Stimulated activated CD4-positive, alpha-beta T cell treated with anti-CD3 and anti-CD28 coated beads, Interleukin-4, amount 100 ng/mL, for 24 hours (primary cell): ENCODE measurements at regions not wholly inside any gene's neighbourhood (a gene's known extent, or its start where the extent isn't known, plus 50 kb on each side); places are given as distances from the start of the nearest gene placed in this dataset.

Experiments
- DNase-seq: peaks from one replicate; pipeline ENCODE4 v3.0.0-alpha.2; 2020

- DNase-seq = no peak
Observed at GRCh38 chr1:37085393-37085792, 51.1 kb upstream of the GRIK3 start.

DNA sequence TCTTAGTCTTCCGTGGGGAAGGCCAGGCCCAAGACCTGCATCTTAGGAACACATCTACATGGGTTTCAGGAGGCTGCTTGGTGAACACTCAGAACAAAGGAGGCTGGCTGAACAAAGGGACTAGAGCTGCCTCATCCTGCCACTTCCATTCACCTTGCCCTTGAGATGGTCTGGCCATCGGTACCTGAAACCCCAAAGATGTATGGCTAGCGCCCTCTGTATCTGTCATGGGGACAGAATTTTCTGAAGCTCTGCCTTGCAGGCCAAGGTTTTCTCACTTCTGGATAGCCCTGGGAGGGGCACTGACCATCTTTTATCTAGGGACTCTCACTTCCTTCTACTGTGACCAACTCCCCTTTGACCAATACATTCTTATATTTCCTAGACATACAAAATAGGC, 55.4 kb upstream of the GRIK3 start:
- no peak for DNase-seq

- no peak for DNase-seq
Observed at GRCh38 chr1:37090671-37091070, 56.4 kb upstream of the GRIK3 start.

DNA sequence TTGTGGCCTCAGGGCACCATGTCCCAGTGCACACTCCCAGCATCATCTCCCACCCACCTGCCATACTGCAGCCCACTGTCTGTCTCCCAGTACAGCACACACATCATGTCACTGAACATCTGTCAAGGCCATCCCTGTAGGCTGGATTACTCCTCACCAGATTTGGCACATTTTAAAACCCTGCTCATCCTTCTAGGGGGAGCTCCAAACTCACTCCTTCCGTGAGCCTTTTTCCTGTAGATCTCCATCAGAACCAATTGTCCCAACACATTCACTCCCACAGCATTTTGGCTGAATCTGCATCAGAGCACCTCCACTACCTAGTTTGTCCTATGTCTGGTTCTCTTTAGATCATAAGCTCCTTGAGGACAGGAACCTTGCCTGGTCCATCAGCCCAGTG, 58.6 kb upstream of the GRIK3 start:
- DNase-seq = no peak

- DNase-seq = no peak
Observed at GRCh38 chr1:37094302-37094701, 60.0 kb upstream of the GRIK3 start.

DNA sequence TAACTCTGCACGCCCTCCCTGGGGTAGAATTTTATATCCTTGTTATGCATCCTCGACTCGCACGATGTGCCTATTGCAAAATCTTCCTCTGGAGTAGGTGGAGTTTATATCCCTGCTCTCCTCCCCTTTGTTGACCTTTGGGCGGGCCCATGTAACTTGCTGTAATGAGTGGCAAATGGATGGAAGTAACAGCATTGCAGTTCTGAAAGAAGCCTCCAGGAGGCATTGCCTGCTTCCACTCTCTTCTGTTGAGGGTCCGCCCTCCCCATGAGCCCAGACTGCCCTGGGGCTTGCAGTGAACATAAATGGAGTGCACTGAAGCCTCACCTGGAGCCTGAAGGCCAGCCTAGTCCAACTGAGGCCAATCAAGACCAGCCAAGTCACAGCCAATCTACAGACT, 62.2 kb upstream of the GRIK3 start:
- no peak for DNase-seq

GRCh38 chr1:37097731-37098130, 63.4 kb upstream of the GRIK3 start:
- DNase-seq = no peak

GRCh38 chr1:37098237-37098636, 63.9 kb upstream of the GRIK3 start:
- no peak for DNase-seq

DNA sequence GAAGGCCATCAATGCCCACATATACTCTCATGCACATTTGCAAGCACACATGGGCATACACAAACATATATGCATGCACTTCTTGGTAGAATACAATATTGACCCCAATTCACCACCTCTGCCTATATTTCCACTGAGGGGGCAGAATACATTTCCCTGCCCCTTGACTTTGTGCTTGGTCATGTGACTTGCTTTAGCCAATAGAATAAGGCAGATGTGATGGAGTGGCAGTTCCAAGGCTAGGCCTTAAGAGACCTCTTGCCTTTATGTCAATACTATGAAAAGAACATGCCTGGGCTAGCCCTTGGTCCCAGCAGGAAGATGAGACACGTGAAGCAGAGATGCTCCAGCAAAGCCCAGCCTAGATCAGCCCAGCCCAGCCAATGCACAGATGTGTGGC, 66.0 kb upstream of the GRIK3 start:
- no peak for DNase-seq

DNA sequence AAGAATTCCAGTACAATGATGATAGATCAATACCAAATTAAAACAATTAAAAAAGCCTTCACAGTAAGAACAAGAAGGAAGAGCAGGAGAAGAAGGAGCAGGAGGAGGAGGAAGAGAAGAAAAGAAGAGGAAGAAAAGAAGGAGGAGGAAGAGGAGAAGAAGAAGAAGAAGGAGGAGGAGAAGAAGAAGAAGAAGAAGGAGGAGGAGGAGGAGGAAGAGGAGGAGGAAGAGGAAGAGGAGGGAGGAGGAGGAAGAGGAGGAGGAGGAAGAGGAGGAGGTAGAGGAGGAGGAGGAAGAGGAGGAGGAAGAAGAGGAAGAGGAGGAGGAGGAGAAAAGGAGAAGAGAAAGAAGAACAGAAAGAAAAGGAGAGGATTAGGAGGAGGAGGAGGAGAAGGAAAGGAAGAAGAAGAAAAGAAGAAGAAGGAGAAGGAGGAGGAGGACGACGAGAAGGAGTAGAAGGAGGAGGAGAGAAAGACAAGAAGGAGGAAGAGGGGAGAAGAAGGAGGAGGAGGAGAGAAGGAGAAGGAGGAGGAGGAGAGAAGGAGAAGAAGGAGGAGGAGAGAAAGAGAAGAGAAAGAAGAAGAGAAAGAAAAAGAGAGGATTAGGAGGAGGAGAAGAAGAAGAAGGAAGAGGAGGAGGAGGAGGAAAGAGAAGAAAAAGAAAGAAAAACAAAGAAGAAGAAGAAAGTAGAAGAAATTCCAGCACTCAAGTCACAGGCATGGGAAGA, 68.5 kb upstream of the GRIK3 start:
- DNase-seq = no peak

- no peak for DNase-seq
Observed at GRCh38 chr1:37105911-37106310, 71.6 kb upstream of the GRIK3 start.

- DNase-seq = no peak
Observed at GRCh38 chr1:37107153-37107907, 73.0 kb upstream of the GRIK3 start.

DNA sequence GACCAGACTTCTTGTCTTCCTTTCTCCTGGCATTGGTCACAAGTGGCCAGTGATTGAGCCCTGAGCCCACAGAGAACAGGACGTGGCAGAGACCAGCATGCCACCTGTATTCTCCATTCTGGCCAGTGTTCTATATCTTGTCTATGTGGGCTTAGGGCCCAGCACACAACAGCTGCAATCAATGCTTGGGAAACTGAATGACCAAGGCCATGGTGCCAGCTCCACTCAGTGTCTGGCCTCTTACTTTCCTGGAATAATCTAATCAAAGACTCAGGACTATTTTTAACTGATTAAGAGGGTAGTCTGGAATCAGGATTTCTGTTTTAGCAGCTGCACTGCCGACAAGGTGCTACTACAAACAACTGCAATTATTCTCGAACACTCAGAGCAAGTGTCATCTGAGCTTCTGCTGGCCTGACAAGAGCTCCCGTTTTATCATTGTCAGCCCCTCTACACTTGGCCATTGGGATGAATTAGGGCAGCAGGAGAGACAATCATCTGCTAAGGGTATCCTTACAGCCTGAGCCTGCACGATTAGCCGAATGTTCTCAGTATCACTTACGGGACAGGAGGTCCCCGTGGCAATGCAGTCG, 74.4 kb upstream of the GRIK3 start:
- no peak for DNase-seq

GRCh38 chr1:37112430-37112829, 78.1 kb upstream of the GRIK3 start:
- DNase-seq = no peak

DNA sequence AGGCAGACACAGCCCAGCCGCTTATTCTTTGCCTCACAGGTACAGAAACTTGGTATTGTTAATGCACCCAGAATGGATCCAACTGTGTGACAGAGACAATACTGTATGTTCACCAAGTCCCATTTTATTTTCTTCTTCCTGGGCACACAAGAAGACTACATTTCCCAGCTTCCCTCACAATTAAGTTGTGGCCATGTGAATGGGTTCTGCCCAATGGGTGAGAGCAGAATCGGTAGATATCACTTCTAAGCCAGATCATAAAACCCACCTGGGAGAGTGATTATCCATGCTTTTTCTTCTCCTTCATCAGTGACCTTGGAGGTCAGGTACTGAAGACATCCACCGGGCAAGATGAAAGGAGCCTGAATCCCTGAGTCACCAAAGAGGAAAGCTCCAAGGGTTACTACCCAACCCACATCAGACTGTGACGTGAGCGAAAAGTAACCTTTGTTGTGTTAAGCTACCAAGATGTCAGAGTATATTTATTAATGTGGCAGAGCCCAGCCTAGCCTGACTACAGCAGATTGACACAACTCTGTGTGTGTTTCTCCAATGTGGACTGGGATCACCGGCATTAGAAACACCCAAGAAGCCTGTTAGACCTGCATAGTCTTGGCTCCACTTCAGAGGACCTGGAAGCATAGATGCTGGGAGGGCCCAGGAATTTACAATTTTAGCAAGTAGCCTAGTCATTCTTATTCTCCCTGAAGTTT, 79.1 kb upstream of the GRIK3 start:
- DNase-seq = no peak

DNA sequence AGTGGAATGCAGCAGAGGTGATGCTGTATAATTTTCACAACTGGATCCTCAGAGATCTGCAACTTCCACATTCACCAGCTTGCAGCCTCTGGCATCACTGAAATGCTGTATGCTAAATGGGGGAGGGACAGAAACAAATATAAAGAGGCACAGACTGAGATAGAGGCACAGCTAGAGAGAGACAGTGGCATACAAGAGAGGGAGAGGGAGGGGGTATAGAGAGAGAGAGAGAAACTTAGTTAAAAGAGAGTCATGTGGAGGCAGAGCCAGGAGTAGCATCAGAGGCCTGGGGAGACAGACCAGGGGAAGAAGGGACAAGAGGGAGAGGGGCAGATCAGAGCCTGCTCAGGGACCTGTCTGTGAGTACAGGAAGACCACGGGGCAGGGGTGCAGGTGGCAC, 84.5 kb upstream of the GRIK3 start:
- DNase-seq = no peak

GRCh38 chr1:37120279-37120678, 86.0 kb upstream of the GRIK3 start:
- no peak for DNase-seq

GRCh38 chr1:37123276-37124115, 89.2 kb upstream of the GRIK3 start:
- DNase-seq = no peak

DNA sequence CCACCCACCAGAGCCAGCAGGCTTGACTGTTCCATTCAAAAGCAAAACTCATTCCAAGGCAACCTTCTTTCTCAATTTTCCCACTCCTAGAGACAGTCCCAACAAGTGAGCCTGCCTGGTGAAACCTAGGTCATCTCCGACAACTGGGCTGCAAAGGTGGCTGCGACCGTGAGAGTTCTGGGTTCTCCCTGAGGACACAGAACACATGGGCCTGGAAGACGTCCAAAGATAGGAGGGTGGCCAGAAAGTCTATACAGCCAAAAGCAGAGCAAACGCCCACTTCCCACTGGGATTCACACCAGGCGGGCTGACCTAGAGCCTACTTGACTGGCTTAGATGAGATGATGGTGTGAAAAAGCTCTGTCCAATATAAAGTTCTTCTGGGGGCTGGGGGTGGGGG, 90.2 kb upstream of the GRIK3 start:
- no peak for DNase-seq

GRCh38 chr1:37125295-37125694, 91.0 kb upstream of the GRIK3 start:
- no peak for DNase-seq

DNA sequence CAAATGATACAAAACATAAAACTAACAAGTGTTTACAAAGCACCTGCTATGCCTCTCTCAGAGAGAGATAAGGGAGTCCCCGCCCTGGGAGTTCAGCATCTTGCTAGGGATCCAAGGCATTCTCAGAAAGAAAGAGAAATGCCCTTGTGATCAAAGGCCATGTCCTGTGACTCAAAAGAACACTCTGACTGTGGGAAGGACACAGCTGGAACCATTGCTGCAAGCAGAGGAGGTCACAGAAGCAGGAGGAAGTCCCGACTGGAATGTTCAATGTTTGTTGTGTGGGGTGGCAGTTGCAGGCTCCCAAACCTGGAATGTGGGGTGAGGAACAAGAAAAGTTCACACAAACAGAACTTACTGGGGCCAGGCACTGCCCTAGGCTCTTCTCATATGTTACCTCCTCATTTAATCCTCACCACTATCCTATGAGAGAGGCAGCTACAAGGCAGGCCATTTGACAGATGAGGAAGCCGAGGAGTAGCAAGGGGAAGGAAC, 93.0 kb upstream of the GRIK3 start:
- no peak for DNase-seq

- DNase-seq = no peak
Observed at GRCh38 chr1:37128091-37128490, 93.8 kb upstream of the GRIK3 start.
